Heart left ventricle (tissue), 16 donors: ENCODE measurements at regions not wholly inside any gene's neighbourhood (a gene's known extent, or its start where the extent isn't known, plus 50 kb on each side); places are given as distances from the start of the nearest gene placed in this dataset.

Experiments
- ATAC-seq, 4 donors: fragments of 200-7000 bp; cut with Tn5 transposase; one replicate each; pipeline ENCODE4 v1.9.1; 2020 to 2022; ENCODE audit warnings: moderate library complexity in 4 of 4, mild to moderate bottlenecking in 3 of 4, moderate number of reproducible peaks in 1 of 4
- DNase-seq, 5 donors: peaks; one replicate each; pipeline ENCODE4 v3.0.0-alpha.2; 2020
- H3K27ac ChIP-seq, 12 donors: fragments of 200-600 bp; sonication (generic) in 4 of 12; one replicate each; pipeline versions ENCODE4 v1.5.0 to v1.8.0; 2016 to 2022; ENCODE audit warnings: mild to moderate bottlenecking in 2 of 12
- H3K27me3 ChIP-seq, 9 donors: fragments of 200-600 bp; sonication (generic) in 2 of 9; one replicate each; pipeline versions ENCODE4 v1.5.1 to v1.8.0; 2016 to 2022; ENCODE audit warnings: mild to moderate bottlenecking in 3 of 9
- H3K36me3 ChIP-seq, 9 donors: fragments of 200-600 bp; sonication (generic) in 2 of 9; one replicate each; pipeline versions ENCODE4 v1.5.0 to v1.8.0; 2018 to 2022; ENCODE audit warnings: mild to moderate bottlenecking in 2 of 9
- H3K4me1 ChIP-seq, 12 donors: fragments of 200-600 bp; sonication (generic) in 4 of 12; one replicate each; pipeline versions ENCODE4 v1.5.0 to v1.8.0; 2016 to 2022; ENCODE audit warnings: mild to moderate bottlenecking in 3 of 12
- H3K4me3 ChIP-seq, 12 donors: fragments of 200-600 bp; sonication (generic) in 4 of 12; one replicate each; pipeline versions ENCODE4 v1.5.0 to v1.8.0; 2017 to 2022; ENCODE audit warnings: mild to moderate bottlenecking in 9 of 12, moderate library complexity in 4 of 12
- H3K9me3 ChIP-seq, 12 donors: fragments of 200-600 bp; sonication (generic) in 4 of 12; one replicate each; pipeline versions ENCODE4 v1.5.0 to v1.8.0; 2016 to 2022; ENCODE audit warnings: mild to moderate bottlenecking in 1 of 12
- CTCF ChIP-seq, 12 donors: fragments of 200-600 bp; sonication (generic) in 4 of 12; IDR thresholded peaks; one replicate each; pipeline versions ENCODE4 v1.5.0 to v1.8.0; 2018 to 2022; ENCODE audit warnings: antibody characterized with exemption in 12 of 12, mild to moderate bottlenecking in 5 of 12
- POLR2A ChIP-seq, 2 donors: fragments of 450-650 bp; IDR thresholded peaks; one replicate each; pipeline ENCODE4 v1.6.1; 2017; ENCODE audit warnings: antibody characterized with exemption in 2 of 2, mild to moderate bottlenecking in 2 of 2, moderate library complexity in 2 of 2
- WGBS, 4 donors: extraction: QIAGEN DNeasy Blood & Tissue Kit in 2 of 4; methylation state at CpG; one replicate each; pipeline versions ENCODE4 v1.1.5 to v1.1.7; 2013 to 2018; 5-methylcytosine and 5-hydroxymethylcytosine counted together
- intact Hi-C, 10 donors: fragments of 100-400 bp; cut with DNase I; formaldehyde crosslinking; loops; one replicate each; pipeline versions ENCODE4 v1.11.1 to v1.14.2; 2022
- donor health status: ischemic (EF 13 %, LVEDD 7.1; RV severe dilation, severe dysfunction).
- donor health status: healthy with polysubstance abuse.
- donor health status: DM: no; HTN: yes; CAD: no.
- donor health status: DM: no; HTN: no; CAD: no.
- donor health status: ischemic (EF 25% LVEDD 6.9; RV normal size, moderate dysfunction).
- donor health status: ischemic (EF 25% LVEDD 5.7; RV mildly dilated, moderate dysfunction).
- donor health status: healthy.
- donor health status: DM: yes; HTN: yes; CAD: no.
- donor health status: ischemic (EF 35%, LVEDD 5.7; RV mildly dilated, moderate dysfunction).
- donor health status: nonischemic (EF 11% LVEDD 7.7; RV severe dilation, severe dysfunction).
- donor health status: DM: yes; HTN: yes; CAD: no.
- donor health status: PGD.
- donor health status: ischemic (EF 29% LVEDD 5.4; RV normal size, mild dysfunction).
- donor health status: nonischemic (EF 23%, LVEDD 6.1; RV moderate dilation, normal function).

GRCh38 chr2:195475336-195475735, 181.7 kb upstream of the SLC39A10 start:
- H3K9me3 ChIP-seq: peaks cover 0 to 4% (median 0%) of the 10 kb centered on the region in 12 donors
- no peak for ATAC-seq
- H3K27ac ChIP-seq: no peak overlapping the region
- no peak for DNase-seq
- peaks cover 0 to 8% (median 0%) of the 10 kb centered on the region in 12 donors for H3K4me1 ChIP-seq
- H3K27me3 ChIP-seq: no peaks in the 10 kb centered on the region
- WGBS, 4 donors: 40 to 63% (median 45%) methylated on average over 5 of the region's 5 CpGs
- H3K4me3 ChIP-seq: no peak overlapping the region
- TF ChIP-seq CTCF (IDR thresholded peaks at IDR 0.05) (no peak), POLR2A (IDR thresholded peaks at IDR 0.05) (no peak)
- no peaks in the 10 kb centered on the region for H3K36me3 ChIP-seq
- intact Hi-C loops: no loop called here

GRCh38 chr2:195473862-195474261, 183.2 kb upstream of the SLC39A10 start:
- ATAC-seq (no peak), DNase-seq (no peak)
- no peak overlapping the region for H3K4me3 ChIP-seq
- TF ChIP-seq POLR2A (IDR thresholded peaks at IDR 0.05): no peak
- no peak for TF ChIP-seq CTCF (IDR thresholded peaks at IDR 0.05)
- WGBS, 4 donors: 84 to 92% (median 87%) methylated on average over 6 of the region's 6 CpGs
- H3K27ac ChIP-seq: no peak overlapping the region
- intact Hi-C loops: no loop called here
- no peaks in the 10 kb centered on the region for H3K27me3 ChIP-seq
- peaks cover 0 to 4% (median 0%) of the 10 kb centered on the region in 12 donors for H3K9me3 ChIP-seq
- H3K4me1 ChIP-seq: peaks cover 0 to 8% (median 0%) of the 10 kb centered on the region in 12 donors
- H3K36me3 ChIP-seq: no peaks in the 10 kb centered on the region

- WGBS, 4 donors: 56 to 64% (median 59%) methylated on average over 3 of the region's 3 CpGs
- no peak overlapping the region for H3K4me3 ChIP-seq
- H3K27ac ChIP-seq: no peak overlapping the region
- intact Hi-C loops: no loop called here
- no peaks in the 10 kb centered on the region for H3K36me3 ChIP-seq
- TF ChIP-seq CTCF (IDR thresholded peaks at IDR 0.05) (no peak), POLR2A (IDR thresholded peaks at IDR 0.05) (no peak)
- H3K4me1 ChIP-seq: peaks cover 0 to 8% (median 0%) of the 10 kb centered on the region in 12 donors
- H3K27me3 ChIP-seq: no peaks in the 10 kb centered on the region
- DNase-seq (no peak), ATAC-seq (no peak)
- peaks cover 0 to 4% (median 0%) of the 10 kb centered on the region in 12 donors for H3K9me3 ChIP-seq
Observed at GRCh38 chr2:195472501-195473234, 184.4 kb upstream of the SLC39A10 start.

GRCh38 chr2:195471807-195472206, 185.2 kb upstream of the SLC39A10 start:
- no peak overlapping the region for H3K27ac ChIP-seq
- peaks cover 0 to 8% (median 0%) of the 10 kb centered on the region in 12 donors for H3K4me1 ChIP-seq
- intact Hi-C loops: no loop called here
- WGBS, 4 donors: 73 to 77% (median 75%) methylated on average over 4 of the region's 4 CpGs
- no peak for ATAC-seq
- no peaks in the 10 kb centered on the region for H3K36me3 ChIP-seq
- H3K27me3 ChIP-seq: no peaks in the 10 kb centered on the region
- no peak overlapping the region for H3K4me3 ChIP-seq
- peaks cover 0 to 4% (median 0%) of the 10 kb centered on the region in 12 donors for H3K9me3 ChIP-seq
- TF ChIP-seq POLR2A (IDR thresholded peaks at IDR 0.05) (no peak), CTCF (IDR thresholded peaks at IDR 0.05) (no peak)
- no peak for DNase-seq
